ENCODE measurements at regions not wholly inside any gene's neighbourhood (a gene's known extent, or its start where the extent isn't known, plus 50 kb on each side); places are given as distances from the start of the nearest gene placed in this dataset.

- Histone ChIP-seq H3K4me3 (no peak overlapping the region), H3K27ac (ENCODE audit: low read depth in 1 of 2, low read length in 1 of 2) (no peak overlapping the region), H3K4me1 (ENCODE audit: control insufficient read depth in 5 of 5, insufficient read depth in 5 of 5, low read length in 5 of 5) (peaks cover 0 to 35% (median 7%) of the 10 kb centered on the region in 5 donors), H3K36me3 (ENCODE audit: control insufficient read depth in 4 of 4, insufficient read depth in 4 of 4, low read length in 4 of 4) (no peaks in the 10 kb centered on the region), H3K27me3 (ENCODE audit: control insufficient read depth in 3 of 3, insufficient read depth in 3 of 3, low read length in 2 of 3) (peaks cover 0 to 3% (median 0%) of the 10 kb centered on the region in 3 donors), H3K9me3 (ENCODE audit: control insufficient read depth in 4 of 4, insufficient read depth in 3 of 4, low read length in 3 of 4) (peaks cover 0 to 3% (median under 1%) of the 10 kb centered on the region in 4 donors), H3K9ac (ENCODE audit: insufficient read depth in 1 of 2, low read length in 2 of 2) (no peak overlapping the region)
- no peak for TF ChIP-seq CTCF (IDR thresholded peaks at IDR 0.05; ENCODE audit: control extremely low read depth, extremely low read depth)
- no peak for ATAC-seq (ENCODE audit: insufficient read depth, low FRiP score)
- no peak for DNase-seq
- 82 to 84% methylated on average over 20 of the region's 20 CpGs for whole genome bisulfite sequencing, 2 donors
Measured at GRCh38 chr18:79584491-79585394, 94.9 kb upstream of the CTDP1 start.

GRCh38 chr18:79585395-79586370, 93.9 kb upstream of the CTDP1 start:
- ATAC-seq (ENCODE audit: insufficient read depth, low FRiP score): no peak
- DNase-seq: no peak
- no peak for TF ChIP-seq CTCF (IDR thresholded peaks at IDR 0.05; ENCODE audit: control extremely low read depth, extremely low read depth)
- no peak overlapping the region for H3K4me3 ChIP-seq
- peaks cover 0 to 3% (median under 1%) of the 10 kb centered on the region in 4 donors for H3K9me3 ChIP-seq (ENCODE audit: control insufficient read depth in 4 of 4, insufficient read depth in 3 of 4, low read length in 3 of 4)
- H3K36me3 ChIP-seq (ENCODE audit: control insufficient read depth in 4 of 4, insufficient read depth in 4 of 4, low read length in 4 of 4): no peaks in the 10 kb centered on the region
- H3K27ac ChIP-seq (ENCODE audit: low read depth in 1 of 2, low read length in 1 of 2): no peak overlapping the region
- WGBS, 2 donors: 86 to 91% methylated on average over 20 of the region's 20 CpGs
- no peaks in the 10 kb centered on the region for H3K27me3 ChIP-seq (ENCODE audit: control insufficient read depth in 3 of 3, insufficient read depth in 3 of 3, low read length in 2 of 3)
- no peak overlapping the region for H3K9ac ChIP-seq (ENCODE audit: insufficient read depth in 1 of 2, low read length in 2 of 2)
- peaks cover 0 to 40% (median 9%) of the 10 kb centered on the region in 5 donors for H3K4me1 ChIP-seq (ENCODE audit: control insufficient read depth in 5 of 5, insufficient read depth in 5 of 5, low read length in 5 of 5)

- 90 to 93% methylated on average over 34 of the region's 34 CpGs for WGBS, 2 donors
- no peak overlapping the region for H3K27ac ChIP-seq (ENCODE audit: low read depth in 1 of 2, low read length in 1 of 2)
Measured at GRCh38 chr18:79586436-79587225, 93.0 kb upstream of the CTDP1 start.

More at GRCh38 chr18:79586436-79587225, 93.0 kb upstream of the CTDP1 start:
- H3K9me3 ChIP-seq (ENCODE audit: control insufficient read depth in 4 of 4, insufficient read depth in 3 of 4, low read length in 3 of 4): peaks cover 0 to 3% (median under 1%) of the 10 kb centered on the region in 4 donors
- no peak overlapping the region for H3K4me3 ChIP-seq
- no peak for TF ChIP-seq CTCF (IDR thresholded peaks at IDR 0.05; ENCODE audit: control extremely low read depth, extremely low read depth)
- H3K27me3 ChIP-seq (ENCODE audit: control insufficient read depth in 3 of 3, insufficient read depth in 3 of 3, low read length in 2 of 3): no peaks in the 10 kb centered on the region
- DNase-seq: no peak
- peaks cover 0 to 39% (median 11%) of the 10 kb centered on the region in 5 donors for H3K4me1 ChIP-seq (ENCODE audit: control insufficient read depth in 5 of 5, insufficient read depth in 5 of 5, low read length in 5 of 5)
- no peak overlapping the region for H3K9ac ChIP-seq (ENCODE audit: insufficient read depth in 1 of 2, low read length in 2 of 2)
- no peaks in the 10 kb centered on the region for H3K36me3 ChIP-seq (ENCODE audit: control insufficient read depth in 4 of 4, insufficient read depth in 4 of 4, low read length in 4 of 4)
- no peak for ATAC-seq (ENCODE audit: insufficient read depth, low FRiP score)

All from lung (tissue), 11 donors.